Calu3 (cell line): ENCODE measurements at regions not wholly inside any gene's neighbourhood (a gene's known extent, or its start where the extent isn't known, plus 50 kb on each side); places are given as distances from the start of the nearest gene placed in this dataset.

Experiments used
- BruUV-seq: library from RNA; stranded (reverse); fragments of 400-500 nt; replicated peaks from 2 replicates; lab custom pipeline; 2021; lab: Mats Ljungman, UMichigan
- CTCF ChIA-PET: fragments of 300-600 bp; sonication (Branson Sonifier 250); formaldehyde crosslinking; loops from one replicate; lab custom pipeline; 2022; ENCODE audit warnings: antibody characterized with exemption; lab: Charles Lee
- DNase-seq: peaks from one replicate; pipeline ENCODE4 v3.0.0; 2022
- H3K27ac Mint-ChIP-seq: one replicate; pipeline ENCODE4 v1.8.0; 2022; ENCODE audit warnings: mixed read lengths; ENCODE audit not compliant: unreplicated experiment
- H3K27me3 Mint-ChIP-seq: one replicate; pipeline ENCODE4 v1.8.0; 2022; ENCODE audit warnings: mixed read lengths; ENCODE audit not compliant: unreplicated experiment
- H3K36me3 Mint-ChIP-seq: one replicate; pipeline ENCODE4 v1.8.0; 2022; ENCODE audit warnings: mild to moderate bottlenecking, moderate library complexity, mixed read lengths; ENCODE audit not compliant: insufficient read depth, unreplicated experiment
- H3K4me1 Mint-ChIP-seq: one replicate; pipeline ENCODE4 v1.8.0; 2022; ENCODE audit warnings: mild to moderate bottlenecking, low read depth, mixed read lengths; ENCODE audit not compliant: unreplicated experiment
- H3K4me3 Mint-ChIP-seq: one replicate; pipeline ENCODE4 v1.8.0; 2022; ENCODE audit warnings: mild to moderate bottlenecking, low read depth, moderate library complexity, mixed read lengths; ENCODE audit not compliant: unreplicated experiment
- H3K9me3 Mint-ChIP-seq: one replicate; pipeline ENCODE4 v1.8.0; 2022; ENCODE audit warnings: low read depth, mixed read lengths; ENCODE audit not compliant: unreplicated experiment
- intact Hi-C: fragments of 100-400 bp; cut with micrococcal nuclease; formaldehyde crosslinking; loops from one replicate; pipeline ENCODE4 v1.10.0; 2022; ENCODE audit not compliant: unreplicated experiment
- TF ChIP-seq, protein P1 (sequence below): fragments of 200-600 bp; IDR thresholded peaks from one replicate; pipeline ENCODE4 v1.8.0; 2022; ENCODE audit warnings: antibody characterized with exemption; ENCODE audit not compliant: unreplicated experiment

DNA sequence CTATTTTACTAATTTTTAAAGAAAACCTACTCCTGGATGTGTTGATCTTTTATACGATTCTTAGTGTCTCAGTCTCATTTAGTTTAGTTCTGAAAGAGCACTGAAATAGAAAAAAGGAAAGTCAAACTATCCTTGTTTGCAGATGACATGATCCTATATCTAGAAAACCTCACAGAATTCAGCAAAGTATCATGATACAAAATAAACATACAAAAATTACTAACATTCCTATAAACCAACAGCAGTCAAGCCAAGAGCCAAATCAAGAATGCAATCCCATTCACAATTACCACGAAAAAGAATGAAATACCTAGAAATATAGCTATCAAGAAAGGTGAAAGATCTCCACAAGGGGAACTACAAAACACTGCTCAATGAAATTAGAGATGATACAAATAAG lies 225.8 kb upstream of the CDH18 start:
- CTCF ChIA-PET = no interaction called here
- Mint-ChIP-seq H3K9me3 (peaks cover 5% of the 10 kb centered on the region), H3K27ac (no peak overlapping the region), H3K4me1 (no peaks in the 10 kb centered on the region), H3K4me3 (no peak overlapping the region), H3K36me3 (no peaks in the 10 kb centered on the region), H3K27me3 (no peaks in the 10 kb centered on the region)
- BruUV-seq = no TSS peak
- TF ChIP-seq, protein P1, sequence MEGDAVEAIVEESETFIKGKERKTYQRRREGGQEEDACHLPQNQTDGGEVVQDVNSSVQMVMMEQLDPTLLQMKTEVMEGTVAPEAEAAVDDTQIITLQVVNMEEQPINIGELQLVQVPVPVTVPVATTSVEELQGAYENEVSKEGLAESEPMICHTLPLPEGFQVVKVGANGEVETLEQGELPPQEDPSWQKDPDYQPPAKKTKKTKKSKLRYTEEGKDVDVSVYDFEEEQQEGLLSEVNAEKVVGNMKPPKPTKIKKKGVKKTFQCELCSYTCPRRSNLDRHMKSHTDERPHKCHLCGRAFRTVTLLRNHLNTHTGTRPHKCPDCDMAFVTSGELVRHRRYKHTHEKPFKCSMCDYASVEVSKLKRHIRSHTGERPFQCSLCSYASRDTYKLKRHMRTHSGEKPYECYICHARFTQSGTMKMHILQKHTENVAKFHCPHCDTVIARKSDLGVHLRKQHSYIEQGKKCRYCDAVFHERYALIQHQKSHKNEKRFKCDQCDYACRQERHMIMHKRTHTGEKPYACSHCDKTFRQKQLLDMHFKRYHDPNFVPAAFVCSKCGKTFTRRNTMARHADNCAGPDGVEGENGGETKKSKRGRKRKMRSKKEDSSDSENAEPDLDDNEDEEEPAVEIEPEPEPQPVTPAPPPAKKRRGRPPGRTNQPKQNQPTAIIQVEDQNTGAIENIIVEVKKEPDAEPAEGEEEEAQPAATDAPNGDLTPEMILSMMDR = no peak
- DNase-seq = no peak
- intact Hi-C loops = no loop called here

DNA sequence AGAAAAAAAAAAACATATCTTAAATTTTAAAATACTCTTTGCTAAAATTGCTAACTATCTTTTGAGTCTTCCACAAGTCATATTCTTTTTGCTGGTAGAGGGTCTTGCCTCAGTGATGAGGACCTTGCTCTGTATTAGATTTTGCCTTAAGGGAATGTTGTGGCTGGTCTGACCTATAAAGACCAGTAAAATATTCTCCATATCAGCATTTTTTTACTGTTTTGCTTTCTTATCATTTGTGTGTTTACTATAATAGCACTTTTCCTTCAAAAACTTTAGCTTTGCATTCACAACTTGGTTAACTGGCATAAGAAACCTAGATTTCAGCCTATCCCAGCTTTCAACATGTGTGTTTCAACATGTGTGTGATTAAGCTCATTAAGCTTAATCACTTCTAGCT lies 224.7 kb upstream of the CDH18 start:
- no peak overlapping the region for H3K27ac Mint-ChIP-seq
- H3K4me1 Mint-ChIP-seq = no peaks in the 10 kb centered on the region
- no peaks in the 10 kb centered on the region for H3K27me3 Mint-ChIP-seq
- no peaks in the 10 kb centered on the region for H3K36me3 Mint-ChIP-seq
- TF ChIP-seq, protein P1 = no peak
- no peak for DNase-seq
- no TSS peak for BruUV-seq
- CTCF ChIA-PET = interaction anchor here (0.7 kb wide), 1 partner anchor 1346 kb away, joined by 4 read pairs; no protein-coding TSS in a partner anchor
- peaks cover 5% of the 10 kb centered on the region for H3K9me3 Mint-ChIP-seq
- no peak overlapping the region for H3K4me3 Mint-ChIP-seq
- intact Hi-C loops = no loop called here

DNA sequence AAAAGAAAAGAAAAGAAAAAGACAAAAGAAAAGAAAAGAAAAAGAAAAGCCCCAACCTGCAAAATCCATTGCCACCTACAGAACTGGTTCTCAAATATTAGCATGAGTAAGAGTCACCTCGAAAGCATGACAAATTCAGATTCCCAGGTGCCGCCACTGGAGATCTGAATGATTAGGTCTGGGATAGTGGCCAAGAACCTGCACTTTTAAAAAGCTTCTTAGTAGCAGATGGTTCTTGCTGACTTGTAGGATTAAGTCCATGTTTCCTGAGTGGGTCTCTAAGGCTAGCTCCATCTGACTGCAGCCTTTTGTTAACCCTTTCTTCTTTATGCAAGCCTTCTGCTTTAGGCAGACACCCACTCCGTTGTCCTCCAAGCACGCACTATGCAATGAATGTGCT lies 178.5 kb upstream of the CDH18 start:
- DNase-seq = no peak
- Mint-ChIP-seq H3K4me1 (no peaks in the 10 kb centered on the region), H3K4me3 (no peak overlapping the region), H3K36me3 (no peaks in the 10 kb centered on the region), H3K27me3 (no peaks in the 10 kb centered on the region), H3K27ac (no peak overlapping the region), H3K9me3 (peaks cover 4% of the 10 kb centered on the region)
- no TSS peak for BruUV-seq
- intact Hi-C loops = no loop called here
- TF ChIP-seq, protein P1 = no peak
- CTCF ChIA-PET = interaction anchor here (0.7 kb wide), 1 partner anchor 1369 kb away, joined by 4 read pairs; no protein-coding TSS in a partner anchor

DNA sequence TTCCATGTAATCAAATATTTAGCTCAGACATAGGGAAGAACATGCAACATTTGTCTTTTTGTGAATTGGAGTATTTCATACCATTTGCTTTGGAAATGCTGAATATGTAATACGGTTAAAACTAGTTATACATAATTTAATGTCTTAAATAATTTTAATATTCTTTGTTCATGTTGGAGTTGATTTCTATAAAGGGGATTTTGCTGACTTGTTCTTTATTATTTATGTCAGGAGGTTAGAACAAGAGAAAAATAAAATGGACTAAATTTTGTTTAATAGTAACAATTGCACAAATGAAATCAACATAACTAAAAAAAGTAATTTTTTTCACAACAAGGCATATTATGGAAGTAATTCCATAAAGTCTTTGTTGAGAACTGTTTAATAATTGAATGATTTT lies 170.0 kb upstream of the CDH18 start:
- TF ChIP-seq, protein P1 = no peak
- intact Hi-C loops = no loop called here
- Mint-ChIP-seq H3K4me3 (no peak overlapping the region), H3K36me3 (no peaks in the 10 kb centered on the region), H3K9me3 (peaks cover 3% of the 10 kb centered on the region), H3K27me3 (no peaks in the 10 kb centered on the region), H3K27ac (no peak overlapping the region), H3K4me1 (no peaks in the 10 kb centered on the region)
- no TSS peak for BruUV-seq
- no peak for DNase-seq
- CTCF ChIA-PET = interaction anchor here (0.7 kb wide), 1 partner anchor 16 kb away, joined by 3 read pairs; no protein-coding TSS in a partner anchor
